GM23338 (cell line): ENCODE measurements at regions not wholly inside any gene's neighbourhood (a gene's known extent, or its start where the extent isn't known, plus 50 kb on each side); places are given as distances from the start of the nearest gene placed in this dataset.

Experiments
- ATAC-seq: fragments of 200-7000 bp; cut with Tn5 transposase; 3 replicates; pipeline ENCODE4 v1.9.1; 2020
- DNase-seq: peaks from one replicate; pipeline ENCODE4 v3.0.0-alpha.2; 2015; ENCODE audit warnings: low spot score
- H2AFZ ChIP-seq: fragments of 200-600 bp; sonication (generic); 2 replicates; pipeline ENCODE4 v1.8.0; 2016; ENCODE audit warnings: antibody characterized with exemption, mild to moderate bottlenecking, moderate library complexity
- H3F3A ChIP-seq: fragments of 200-600 bp; sonication (generic); replicated peaks from 2 replicates; pipeline ENCODE4 v1.8.0; 2017; ENCODE audit warnings: antibody characterized with exemption, mixed run types, low read depth
- H3K27ac ChIP-seq: fragments of 200-600 bp; sonication (generic); 2 replicates; pipeline ENCODE4 v1.6.1; 2016; ENCODE audit warnings: low read depth
- H3K27me3 ChIP-seq: fragments of 200-600 bp; sonication (generic); 2 replicates; pipeline ENCODE4 v1.8.0; 2016; ENCODE audit warnings: mild to moderate bottlenecking, mixed run types, moderate library complexity; ENCODE audit not compliant: insufficient read depth
- H3K36me3 ChIP-seq: fragments of 200-600 bp; sonication (generic); 2 replicates; pipeline ENCODE4 v1.8.0; 2016; ENCODE audit warnings: mild to moderate bottlenecking; ENCODE audit not compliant: insufficient read depth
- H3K4me1 ChIP-seq: fragments of 200-600 bp; sonication (generic); 2 replicates; pipeline ENCODE4 v1.8.0; 2016; ENCODE audit warnings: mild to moderate bottlenecking, moderate library complexity; ENCODE audit not compliant: insufficient read depth
- H3K4me2 ChIP-seq: fragments of 200-600 bp; sonication (generic); 2 replicates; pipeline ENCODE4 v1.7.1; 2017; ENCODE audit warnings: mixed run types
- H3K4me3 ChIP-seq: fragments of 200-600 bp; sonication (generic); 2 replicates; pipeline ENCODE4 v1.6.1; 2016; ENCODE audit warnings: mixed run types
- H3K79me2 ChIP-seq: fragments of 200-600 bp; sonication (generic); replicated peaks from 2 replicates; pipeline ENCODE4 v1.8.0; 2017; ENCODE audit warnings: mild to moderate bottlenecking; ENCODE audit not compliant: insufficient read depth
- H3K9me2 ChIP-seq: fragments of 200-600 bp; sonication (generic); 2 replicates; pipeline ENCODE4 v1.8.0; 2017; ENCODE audit not compliant: insufficient read depth
- H4K20me1 ChIP-seq: fragments of 200-600 bp; sonication (generic); replicated peaks from 2 replicates; pipeline ENCODE4 v1.8.0; 2017; ENCODE audit warnings: mild to moderate bottlenecking; ENCODE audit not compliant: insufficient read depth
- H3K27ac Mint-ChIP-seq: 2 replicates; pipeline ENCODE4 v1.8.0; 2020; ENCODE audit warnings: inconsistent platforms, mild to moderate bottlenecking, moderate library complexity, mixed read lengths
- H3K27me3 Mint-ChIP-seq: 3 replicates; pipeline ENCODE4 v1.8.0; 2022; ENCODE audit warnings: low read depth, mild to moderate bottlenecking, moderate library complexity, mixed read lengths, inconsistent platforms; ENCODE audit not compliant: insufficient read depth, poor library complexity
- H3K36me3 Mint-ChIP-seq: 3 replicates; pipeline ENCODE4 v1.8.0; 2021; ENCODE audit warnings: low read depth, mild to moderate bottlenecking, inconsistent platforms, moderate library complexity, mixed read lengths
- H3K4me1 Mint-ChIP-seq: 3 replicates; pipeline ENCODE4 v1.8.0; 2020; ENCODE audit warnings: mild to moderate bottlenecking, inconsistent platforms, mixed read lengths
- H3K4me3 Mint-ChIP-seq: 3 replicates; pipeline ENCODE4 v1.8.0; 2021; ENCODE audit warnings: moderate library complexity, mild to moderate bottlenecking, inconsistent platforms, mixed read lengths
- H3K9me3 Mint-ChIP-seq: 3 replicates; pipeline ENCODE4 v1.8.0; 2020; ENCODE audit warnings: moderate library complexity, mild to moderate bottlenecking, inconsistent platforms, mixed read lengths
- CREB1 ChIP-seq: fragments of 250-450 bp; sonication (Bioruptor Pico); IDR thresholded peaks from 2 replicates; pipeline ENCODE4 v1.5.0; 2020; ENCODE audit warnings: low read depth, mild to moderate bottlenecking, moderate library complexity
- EZH2 ChIP-seq: fragments of 200-600 bp; sonication (generic); IDR thresholded peaks from one replicate; pipeline ENCODE4 v1.8.0; 2017; ENCODE audit warnings: antibody characterized with exemption, mild to moderate bottlenecking, low read depth; ENCODE audit not compliant: unreplicated experiment
- EZH2phosphoT487 ChIP-seq: fragments of 200-600 bp; sonication (generic); IDR thresholded peaks from one replicate; pipeline ENCODE4 v1.8.1; 2018; ENCODE audit warnings: antibody characterized with exemption; ENCODE audit not compliant: unreplicated experiment
- JUNB ChIP-seq: IDR thresholded peaks from one replicate; pipeline ENCODE4 v1.6.1; 2016; ENCODE audit warnings: antibody characterized with exemption; ENCODE audit not compliant: unreplicated experiment
- REST ChIP-seq: IDR thresholded peaks from one replicate; pipeline ENCODE4 v1.6.1; 2018; ENCODE audit warnings: antibody characterized with exemption; ENCODE audit not compliant: unreplicated experiment
- STAT1 ChIP-seq: IDR thresholded peaks from one replicate; pipeline ENCODE4 v1.6.1; 2016; ENCODE audit warnings: antibody characterized with exemption; ENCODE audit not compliant: unreplicated experiment
- ZNF114 ChIP-seq: fragments of 250-450 bp; sonication (Bioruptor Pico); IDR thresholded peaks from 2 replicates; pipeline ENCODE4 v1.5.0; 2020; ENCODE audit warnings: mild to moderate bottlenecking, moderate library complexity
- ZNF331 ChIP-seq: fragments of 250-450 bp; sonication (Bioruptor Pico); IDR thresholded peaks from 2 replicates; pipeline ENCODE4 v1.5.0; 2020; ENCODE audit warnings: low read depth, mild to moderate bottlenecking, moderate library complexity
- TF ChIP-seq, protein P1 (sequence below): IDR thresholded peaks from 2 replicates; pipeline ENCODE4 v1.6.1; 2016; ENCODE audit warnings: antibody characterized with exemption
- TF ChIP-seq, protein P2 (sequence below), 2 experiments: fragments of 200-600 bp in 1 of 2; sonication (generic) in 1 of 2; conservative IDR thresholded peaks; 2 replicates each; pipeline versions ENCODE4 v1.5.1 to v1.6.1; 2016 to 2017; ENCODE audit warnings: antibody characterized with exemption in 2 of 2, low read depth in 2 of 2, mild to moderate bottlenecking in 2 of 2, moderate library complexity in 1 of 2

GRCh38 chr1:104235141-104235540, 485.4 kb downstream of the AMY1C start (continued):
- TF ChIP-seq, protein P1, sequence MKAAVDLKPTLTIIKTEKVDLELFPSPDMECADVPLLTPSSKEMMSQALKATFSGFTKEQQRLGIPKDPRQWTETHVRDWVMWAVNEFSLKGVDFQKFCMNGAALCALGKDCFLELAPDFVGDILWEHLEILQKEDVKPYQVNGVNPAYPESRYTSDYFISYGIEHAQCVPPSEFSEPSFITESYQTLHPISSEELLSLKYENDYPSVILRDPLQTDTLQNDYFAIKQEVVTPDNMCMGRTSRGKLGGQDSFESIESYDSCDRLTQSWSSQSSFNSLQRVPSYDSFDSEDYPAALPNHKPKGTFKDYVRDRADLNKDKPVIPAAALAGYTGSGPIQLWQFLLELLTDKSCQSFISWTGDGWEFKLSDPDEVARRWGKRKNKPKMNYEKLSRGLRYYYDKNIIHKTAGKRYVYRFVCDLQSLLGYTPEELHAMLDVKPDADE = no peak
- TF ChIP-seq REST (no peak), ZNF114 (no peak), EZH2phosphoT487 (no peak), CREB1 (CRISPR knock-in tag) (no peak), ZNF331 (no peak), JUNB (no peak)
- TF ChIP-seq, protein P2, sequence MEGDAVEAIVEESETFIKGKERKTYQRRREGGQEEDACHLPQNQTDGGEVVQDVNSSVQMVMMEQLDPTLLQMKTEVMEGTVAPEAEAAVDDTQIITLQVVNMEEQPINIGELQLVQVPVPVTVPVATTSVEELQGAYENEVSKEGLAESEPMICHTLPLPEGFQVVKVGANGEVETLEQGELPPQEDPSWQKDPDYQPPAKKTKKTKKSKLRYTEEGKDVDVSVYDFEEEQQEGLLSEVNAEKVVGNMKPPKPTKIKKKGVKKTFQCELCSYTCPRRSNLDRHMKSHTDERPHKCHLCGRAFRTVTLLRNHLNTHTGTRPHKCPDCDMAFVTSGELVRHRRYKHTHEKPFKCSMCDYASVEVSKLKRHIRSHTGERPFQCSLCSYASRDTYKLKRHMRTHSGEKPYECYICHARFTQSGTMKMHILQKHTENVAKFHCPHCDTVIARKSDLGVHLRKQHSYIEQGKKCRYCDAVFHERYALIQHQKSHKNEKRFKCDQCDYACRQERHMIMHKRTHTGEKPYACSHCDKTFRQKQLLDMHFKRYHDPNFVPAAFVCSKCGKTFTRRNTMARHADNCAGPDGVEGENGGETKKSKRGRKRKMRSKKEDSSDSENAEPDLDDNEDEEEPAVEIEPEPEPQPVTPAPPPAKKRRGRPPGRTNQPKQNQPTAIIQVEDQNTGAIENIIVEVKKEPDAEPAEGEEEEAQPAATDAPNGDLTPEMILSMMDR (conservative IDR thresholded peaks at IDR 0.05; ENCODE audit: low read depth in 2 of 2) = no peak

DNA sequence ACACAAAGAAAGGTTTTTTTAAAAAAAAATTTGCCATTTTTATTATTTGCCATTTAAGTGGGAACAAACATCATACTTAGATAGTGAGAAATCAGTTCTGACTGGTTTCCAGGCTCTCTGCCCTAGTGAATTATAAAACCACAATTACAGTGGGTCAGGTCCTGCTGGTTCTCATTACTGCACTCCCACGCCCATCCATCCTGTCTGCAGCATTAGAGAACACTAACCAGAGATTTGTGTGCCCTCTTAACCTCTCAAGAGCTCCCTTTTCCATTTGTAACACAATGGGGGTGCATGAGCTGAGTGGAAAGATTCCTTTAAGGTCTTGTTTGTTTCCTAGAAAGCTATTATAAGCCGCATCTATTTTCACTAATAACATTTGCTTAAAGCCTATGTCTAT, 489.3 kb downstream of the AMY1C start:
- H4K20me1 ChIP-seq = no peaks in the 10 kb centered on the region
- DNase-seq (peak; percentile 29), ATAC-seq (peak; percentile 60)
- Mint-ChIP-seq H3K36me3 (no peaks in the 10 kb centered on the region), H3K9me3 (no peaks in the 10 kb centered on the region), H3K4me3 (no peak overlapping the region), H3K27me3 (no peaks in the 10 kb centered on the region), H3K4me1 (peaks cover 6% of the 10 kb centered on the region; the same call in 2 of the 3 replicates), H3K27ac (no peak overlapping the region)
- peaks cover 7% of the 10 kb centered on the region; the same call in 1 of the 2 replicates for H3K9me2 ChIP-seq
- no peak overlapping the region for H3K27ac ChIP-seq
- H3K4me3 ChIP-seq = no peak overlapping the region
- H2AFZ ChIP-seq = no peak overlapping the region
- H3F3A ChIP-seq = no peaks in the 10 kb centered on the region
- no peaks in the 10 kb centered on the region for H3K79me2 ChIP-seq
- H3K27me3 ChIP-seq = no peaks in the 10 kb centered on the region
- no peak overlapping the region for H3K4me2 ChIP-seq
- no peaks in the 10 kb centered on the region for H3K36me3 ChIP-seq
- no peaks in the 10 kb centered on the region for H3K4me1 ChIP-seq
- no peak for TF ChIP-seq CREB1 (CRISPR knock-in tag)
- TF ChIP-seq ZNF114 = no peak
- TF ChIP-seq, protein P2 (conservative IDR thresholded peaks at IDR 0.05; ENCODE audit: low read depth in 2 of 2) = no peak
- TF ChIP-seq REST = no peak
- TF ChIP-seq EZH2 = no peak
- TF ChIP-seq STAT1 = no peak
- TF ChIP-seq JUNB = no peak
- no peak for TF ChIP-seq ZNF331
